GM11168 (cell line): ENCODE measurements at regions not wholly inside any gene's neighbourhood (a gene's known extent, or its start where the extent isn't known, plus 50 kb on each side); places are given as distances from the start of the nearest gene placed in this dataset.

Experiments
- in situ Hi-C: fragments of 300-500 bp; cut with MboI; formaldehyde crosslinking; loops from one replicate; pipeline ENCODE4 v1.12.0; 2022; ENCODE audit warnings: low sequenced_read_pairs; ENCODE audit not compliant: unreplicated experiment

DNA sequence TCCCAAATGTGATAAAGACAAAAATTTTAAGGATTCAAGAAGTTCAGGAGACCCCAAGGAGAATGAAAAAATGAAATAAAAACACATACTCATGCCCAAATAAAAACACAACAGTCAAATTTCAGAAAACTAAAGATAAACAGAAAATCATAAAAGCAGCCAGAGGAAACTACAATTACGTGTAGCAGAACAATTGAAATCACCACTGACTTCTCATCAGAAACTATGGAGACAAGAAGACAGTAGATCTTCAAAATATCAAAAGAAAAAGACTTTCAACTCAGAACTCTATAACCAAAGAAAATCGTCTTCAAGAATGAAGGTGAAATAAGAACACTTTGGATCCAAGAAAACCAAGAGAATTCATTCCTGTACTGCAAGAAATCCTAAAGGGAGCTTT is 54.9 kb downstream of the DIO3 start:
- in situ Hi-C loops: no loop called here

DNA sequence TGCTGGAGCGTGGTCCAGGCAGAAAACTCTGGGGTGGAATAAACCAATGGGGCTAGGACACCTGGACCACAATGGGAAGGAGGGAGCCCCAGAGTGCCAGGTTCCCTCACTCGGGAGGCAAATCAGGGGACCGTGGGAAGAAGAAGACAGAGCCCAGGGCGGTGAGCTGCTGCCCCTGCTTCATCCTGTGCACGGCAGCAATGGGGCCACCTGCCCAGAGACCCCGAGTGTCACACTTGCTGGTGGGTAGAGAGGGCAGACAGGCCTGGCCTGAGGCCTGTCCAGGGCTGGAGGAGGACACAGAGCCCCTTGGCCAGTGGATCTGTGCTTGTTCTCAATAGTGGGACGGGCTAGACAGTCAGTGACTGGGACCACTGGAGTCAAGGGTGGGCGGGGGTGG is 58.2 kb downstream of the DIO3 start:
- in situ Hi-C loops: no loop called here

DNA sequence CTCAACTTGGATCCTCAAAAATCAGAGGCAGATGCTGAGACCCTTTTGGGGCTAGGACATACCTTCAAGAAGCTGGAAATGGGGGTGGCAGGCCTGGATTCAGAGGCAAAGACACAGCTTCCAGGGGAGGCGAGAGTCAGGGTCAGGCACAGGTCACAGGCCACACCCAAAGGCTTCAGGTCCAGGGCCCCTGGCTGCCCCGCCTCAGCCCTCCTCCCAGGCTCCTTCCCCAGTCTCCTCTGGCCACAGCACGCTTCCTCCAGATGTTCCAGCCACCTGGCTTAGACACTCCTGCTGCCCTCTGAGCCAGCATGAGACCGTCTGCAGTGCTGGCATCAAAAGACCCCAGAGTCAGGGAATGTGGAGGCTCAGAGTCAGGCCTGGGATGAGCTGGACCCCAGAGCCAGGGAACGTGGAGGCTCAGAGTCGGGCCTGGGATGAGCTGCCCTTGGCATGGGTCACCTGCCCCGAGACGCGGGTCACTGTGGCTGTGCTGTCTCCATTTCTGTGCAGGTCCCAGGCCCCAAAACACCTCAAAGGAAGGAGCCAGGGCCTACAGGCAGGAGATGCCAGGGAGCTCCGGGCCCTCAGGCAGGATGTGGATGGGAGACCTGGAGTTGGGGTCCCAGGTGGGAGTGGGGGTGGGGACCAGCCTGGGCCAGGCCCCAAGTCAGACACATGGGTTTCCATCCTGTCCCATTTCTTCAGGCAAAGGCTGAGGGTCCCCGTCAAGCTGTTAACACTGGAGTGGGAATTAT is 58.9 kb downstream of the DIO3 start:
- in situ Hi-C loops: no loop called here

- in situ Hi-C loops: no loop called here
These were observed 59.8 kb downstream of the DIO3 start for GRCh38 chr14:101620821-101621785.

DNA sequence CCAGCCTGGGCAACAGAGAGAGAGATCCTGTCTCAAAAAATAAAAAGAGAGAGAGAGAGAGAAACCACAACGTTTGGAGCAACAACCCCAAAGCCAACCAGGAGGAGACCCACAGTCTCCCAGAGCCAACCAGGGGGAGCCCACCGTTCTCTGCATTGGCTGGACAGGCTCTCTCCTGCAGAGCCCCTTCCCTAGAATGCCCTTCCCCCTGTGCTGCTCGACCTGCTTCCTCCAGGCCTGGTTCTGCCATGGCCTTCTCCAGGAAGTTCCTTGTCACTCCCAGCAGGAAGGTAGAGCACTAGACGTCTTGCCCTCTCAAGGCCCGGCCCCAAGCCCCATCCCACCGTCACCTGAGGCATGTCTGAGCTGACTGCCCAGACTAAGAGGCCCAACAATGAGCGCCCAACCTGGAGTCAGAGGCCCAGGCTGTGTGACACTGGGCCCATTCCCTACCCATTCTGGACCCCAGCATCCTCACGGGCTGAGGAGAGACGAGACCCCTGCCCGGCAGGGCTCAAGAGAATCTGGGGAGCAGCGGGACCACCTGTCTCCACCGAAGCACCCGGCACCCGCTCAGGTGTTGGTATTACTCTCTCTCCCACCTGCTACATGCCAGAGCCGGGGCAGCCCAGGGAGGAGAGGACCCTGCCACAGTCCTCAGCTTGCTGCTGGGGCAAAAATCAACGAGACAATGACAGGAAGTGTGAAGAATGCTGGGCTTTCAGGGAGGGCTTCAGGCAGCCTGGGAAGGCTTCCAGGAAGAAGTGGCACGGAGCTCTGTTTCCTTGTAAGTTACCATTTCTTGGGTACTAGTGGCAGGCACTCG is 61.2 kb downstream of the DIO3 start:
- in situ Hi-C loops: no loop called here

GRCh38 chr14:101623077-101623372 is 61.7 kb downstream of the DIO3 start:
- in situ Hi-C loops: no loop called here

DNA sequence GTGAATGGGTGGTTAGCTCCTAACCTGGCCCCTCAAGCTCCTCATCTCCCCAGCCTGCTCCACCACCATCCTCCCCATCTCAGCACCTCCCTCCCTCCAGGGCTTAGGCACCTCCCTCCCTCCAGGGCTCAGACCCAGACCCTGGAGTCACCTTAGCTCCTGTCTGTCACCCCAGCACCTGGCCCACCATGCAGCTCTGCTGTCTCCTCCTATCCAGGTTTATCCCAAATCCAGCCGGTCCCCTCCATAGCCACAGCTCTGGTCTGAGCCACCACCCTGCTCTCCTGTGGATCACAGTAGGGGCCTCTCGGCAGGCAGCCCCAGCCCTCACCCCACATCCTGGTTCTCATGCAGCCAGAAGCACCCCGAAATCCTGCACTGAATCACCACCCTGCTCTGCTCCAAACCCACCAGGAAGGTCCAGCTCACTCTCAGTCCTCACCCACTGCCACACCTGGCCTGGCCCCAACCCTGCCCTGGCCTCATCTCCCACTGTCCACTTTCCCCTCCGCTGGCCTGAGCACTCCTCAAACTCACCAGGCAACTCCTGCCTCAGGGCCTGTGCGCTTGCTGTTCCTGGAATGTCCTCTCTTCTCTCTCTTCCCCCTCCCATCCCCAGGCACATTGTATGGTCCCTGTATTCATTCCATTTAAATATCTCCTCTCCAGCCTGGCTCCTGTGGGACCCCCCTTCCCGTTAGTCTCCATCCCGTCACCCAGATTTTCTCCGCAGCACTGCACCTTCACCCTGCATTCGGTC is 62.6 kb downstream of the DIO3 start:
- in situ Hi-C loops: no loop called here

DNA sequence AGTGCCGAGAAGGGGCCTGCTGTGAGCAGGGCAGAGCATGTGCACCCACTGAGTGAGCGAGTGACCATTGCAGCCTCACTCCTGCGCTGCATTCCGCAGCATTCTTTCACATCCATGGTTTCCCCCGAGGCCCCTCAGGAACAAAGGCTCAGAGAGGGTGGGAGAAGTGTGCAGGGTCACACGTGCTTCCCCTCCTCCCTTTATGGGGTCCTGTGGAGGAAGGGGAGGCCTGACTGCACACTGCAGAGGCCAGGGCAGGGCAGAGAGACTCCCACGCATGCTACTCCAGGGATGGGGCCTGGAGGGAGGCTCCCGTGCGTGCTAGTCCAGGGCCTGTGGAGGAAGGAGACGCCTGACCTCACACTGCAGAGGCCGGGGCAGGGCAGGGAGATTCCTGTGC is 63.2 kb downstream of the DIO3 start:
- in situ Hi-C loops: no loop called here

GRCh38 chr14:101625336-101626097 is 64.2 kb downstream of the DIO3 start:
- in situ Hi-C loops: loop anchor here (25.0 kb wide), 2 partner anchors 788 to 1213 kb away; partner anchors contain the start of gene MEG3

- in situ Hi-C loops: loop anchor here (25.0 kb wide), 2 partner anchors 789 to 1214 kb away; partner anchors contain the start of gene MEG3
These were observed 65.0 kb downstream of the DIO3 start for GRCh38 chr14:101626331-101626730.

DNA sequence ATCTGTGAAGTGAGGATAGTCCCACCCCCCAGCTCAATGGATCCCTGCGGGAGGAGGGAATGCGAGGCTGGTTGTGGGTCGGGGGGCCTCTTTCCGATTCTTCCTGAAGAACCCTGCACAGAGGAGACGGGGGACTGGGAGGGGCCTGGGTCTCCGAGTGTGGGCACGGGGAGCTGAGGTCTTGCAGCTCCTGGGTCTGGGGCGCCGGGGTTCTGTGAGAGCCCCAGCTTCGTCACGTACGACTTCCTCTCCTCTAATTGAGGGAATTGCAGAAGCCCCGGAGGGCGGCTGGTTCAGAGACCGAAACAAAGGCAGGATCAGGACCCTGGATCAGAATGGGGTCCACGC is 66.6 kb downstream of the DIO3 start:
- in situ Hi-C loops: loop anchor here (25.0 kb wide), 2 partner anchors 791 to 1216 kb away; partner anchors contain the start of gene MEG3

DNA sequence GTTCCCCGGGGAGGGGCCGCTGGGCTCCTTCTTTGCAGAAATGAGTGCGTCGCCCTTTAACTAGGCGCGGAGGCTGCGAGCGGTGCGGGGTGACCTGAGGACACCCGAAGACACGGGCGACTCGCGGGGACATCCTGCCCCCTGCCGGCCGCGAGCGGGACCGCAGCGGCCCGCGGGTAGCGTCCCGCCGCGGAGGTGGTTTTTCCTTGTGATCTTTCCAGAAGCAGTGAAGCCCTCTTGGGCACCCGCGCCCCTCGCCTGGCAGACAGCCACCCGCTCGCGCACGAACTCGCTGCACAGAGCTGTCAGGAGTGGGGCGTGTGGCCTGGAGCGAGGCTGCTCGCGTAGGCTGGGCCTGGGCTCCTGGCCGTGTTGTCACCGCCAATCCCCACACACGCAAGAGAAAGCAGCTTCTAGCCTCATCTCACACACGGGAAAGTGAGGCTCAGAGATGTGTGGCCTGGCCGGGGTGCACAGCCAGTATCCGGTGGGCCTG is 67.2 kb downstream of the DIO3 start:
- in situ Hi-C loops: loop anchor here (25.0 kb wide), 2 partner anchors 791 to 1216 kb away; partner anchors contain the start of gene MEG3

GRCh38 chr14:101628975-101629374 is 67.7 kb downstream of the DIO3 start:
- in situ Hi-C loops: loop anchor here (25.0 kb wide), 2 partner anchors 792 to 1217 kb away; partner anchors contain the start of gene MEG3

GRCh38 chr14:101630056-101630965 is 69.0 kb downstream of the DIO3 start:
- in situ Hi-C loops: loop anchor here (25.0 kb wide), 2 partner anchors 793 to 1218 kb away; partner anchors contain the start of gene MEG3

DNA sequence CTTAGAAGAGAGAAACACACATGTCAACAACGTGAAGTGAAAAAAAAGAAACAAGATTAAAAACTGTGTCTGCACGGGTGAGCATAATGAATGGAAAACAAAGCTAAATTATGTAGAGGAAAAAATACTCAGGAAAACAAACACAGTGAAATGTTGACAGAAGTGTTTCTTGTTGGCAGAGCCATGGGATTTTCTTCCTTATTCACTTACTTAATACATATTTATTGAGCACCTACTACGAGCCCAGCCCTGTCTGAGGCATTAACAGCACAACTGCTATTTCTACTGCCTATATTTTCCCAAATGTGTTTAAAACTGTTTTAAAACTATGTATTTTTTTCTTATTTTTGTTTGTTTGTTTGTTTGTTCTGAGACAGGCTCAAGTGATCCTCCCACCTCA is 69.9 kb downstream of the DIO3 start:
- in situ Hi-C loops: loop anchor here (25.0 kb wide), 2 partner anchors 794 to 1219 kb away; partner anchors contain the start of gene MEG3

- in situ Hi-C loops: loop anchor here (25.0 kb wide), 2 partner anchors 795 to 1220 kb away; partner anchors contain the start of gene MEG3
These were observed 70.7 kb downstream of the DIO3 start for GRCh38 chr14:101631970-101632369.

DNA sequence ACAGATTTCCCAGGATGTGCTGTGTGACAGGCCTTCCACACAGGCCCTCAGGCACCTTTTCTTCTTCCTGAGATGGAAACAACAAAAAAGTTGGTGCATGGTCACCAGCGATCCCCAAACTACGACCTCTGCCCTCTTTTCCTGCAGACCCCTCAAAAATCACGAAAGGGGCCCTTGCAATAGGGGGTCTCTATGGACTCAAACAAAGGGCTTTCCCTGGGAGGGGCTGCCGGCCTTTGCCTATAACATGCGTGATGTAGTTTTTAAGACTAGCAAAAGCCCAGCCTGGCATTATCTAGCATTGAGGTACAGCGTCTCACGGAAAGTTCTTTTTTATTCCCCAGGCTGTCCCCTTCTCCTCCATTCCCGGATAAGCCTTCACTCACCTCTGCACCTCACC is 71.2 kb downstream of the DIO3 start:
- in situ Hi-C loops: loop anchor here (25.0 kb wide), 2 partner anchors 795 to 1220 kb away; partner anchors contain the start of gene MEG3
